ENCODE measurements at regions not wholly inside any gene's neighbourhood (a gene's known extent, or its start where the extent isn't known, plus 50 kb on each side); places are given as distances from the start of the nearest gene placed in this dataset.

- intact Hi-C loops (cut with DNase I), result no loop called here
- Histone ChIP-seq H3K27me3 (peaks cover 0 to 2% (median 0%) of the 10 kb centered on the region in 4 donors), H3K9me3 (no peaks in the 10 kb centered on the region), H3K36me3 (no peaks in the 10 kb centered on the region), H3K27ac (no peak overlapping the region), H3K4me3 (no peak overlapping the region), H3K4me1 (no peaks in the 10 kb centered on the region)
- WGBS, 2 donors, result 51 to 57% methylated on average over 17 of the region's 17 CpGs
- DNase-seq (no peak), ATAC-seq (no peak), FAIRE-seq (no peak)
- TF ChIP-seq CTCF (IDR thresholded peaks at IDR 0.05), result no peak
Observed at GRCh38 chr16:73483934-73484711, 436.2 kb upstream of the ZFHX3 start.

GRCh38 chr16:73483076-73483791 is 435.3 kb upstream of the ZFHX3 start:
- ATAC-seq, result no peak
- H3K4me3 ChIP-seq, result no peak overlapping the region
- H3K27ac ChIP-seq, result no peak overlapping the region
- no peak for FAIRE-seq
- DNase-seq, result no peak
- TF ChIP-seq CTCF (IDR thresholded peaks at IDR 0.05), result no peak
- peaks cover 0 to 2% (median 0%) of the 10 kb centered on the region in 4 donors for H3K27me3 ChIP-seq
- no peaks in the 10 kb centered on the region for H3K9me3 ChIP-seq
- WGBS, 2 donors, result 9 to 17% methylated on average over 30 of the region's 30 CpGs
- H3K36me3 ChIP-seq, result no peaks in the 10 kb centered on the region
- H3K4me1 ChIP-seq, result no peaks in the 10 kb centered on the region
- intact Hi-C loops (cut with DNase I), result no loop called here

GRCh38 chr16:73482310-73482709 is 434.4 kb upstream of the ZFHX3 start:
- ATAC-seq (no peak), FAIRE-seq (no peak), DNase-seq (no peak)
- H3K4me1 ChIP-seq, result no peaks in the 10 kb centered on the region
- H3K27me3 ChIP-seq, result peaks cover 0 to 2% (median 0%) of the 10 kb centered on the region in 4 donors
- 62 to 66% methylated on average over 6 of the region's 6 CpGs for WGBS, 2 donors
- no peak for TF ChIP-seq CTCF (IDR thresholded peaks at IDR 0.05)
- intact Hi-C loops (cut with DNase I), result no loop called here
- no peak overlapping the region for H3K27ac ChIP-seq
- no peaks in the 10 kb centered on the region for H3K36me3 ChIP-seq
- H3K9me3 ChIP-seq, result no peaks in the 10 kb centered on the region
- no peak overlapping the region for H3K4me3 ChIP-seq

- no peak overlapping the region for H3K4me3 ChIP-seq
- H3K36me3 ChIP-seq, result no peaks in the 10 kb centered on the region
- H3K9me3 ChIP-seq, result no peaks in the 10 kb centered on the region
- WGBS, 2 donors, result 29 to 31% methylated on average over 2 of the region's 2 CpGs
- no peaks in the 10 kb centered on the region for H3K4me1 ChIP-seq
- FAIRE-seq, result no peak
- intact Hi-C loops (cut with DNase I), result no loop called here
- H3K27ac ChIP-seq, result no peak overlapping the region
- no peak for DNase-seq
- peaks cover 0 to 2% (median 0%) of the 10 kb centered on the region in 4 donors for H3K27me3 ChIP-seq
- TF ChIP-seq CTCF (IDR thresholded peaks at IDR 0.05), result no peak
- ATAC-seq, result no peak
Observed at GRCh38 chr16:73480381-73480780, 432.5 kb upstream of the ZFHX3 start.

GRCh38 chr16:73473713-73474112 is 425.8 kb upstream of the ZFHX3 start:
- Histone ChIP-seq H3K36me3 (no peaks in the 10 kb centered on the region), H3K27ac (no peak overlapping the region)
- WGBS, 2 donors, result 72% methylated on average over 3 of the region's 3 CpGs

More at GRCh38 chr16:73473713-73474112, 425.8 kb upstream of the ZFHX3 start:
- H3K27me3 ChIP-seq, result no peaks in the 10 kb centered on the region
- no peak for FAIRE-seq
- ATAC-seq, result no peak
- TF ChIP-seq CTCF (IDR thresholded peaks at IDR 0.05), result no peak
- no peak for DNase-seq
- intact Hi-C loops (cut with DNase I), result no loop called here
- H3K4me1 ChIP-seq, result no peaks in the 10 kb centered on the region
- H3K4me3 ChIP-seq, result no peak overlapping the region
- no peaks in the 10 kb centered on the region for H3K9me3 ChIP-seq
